GM18519 (cell line): ENCODE measurements at regions not wholly inside any gene's neighbourhood (a gene's known extent, or its start where the extent isn't known, plus 50 kb on each side); places are given as distances from the start of the nearest gene placed in this dataset.
"Not testable (repeated sequence)": the region's sequence is repeated elsewhere in the genome, so short reads cannot be mapped to it uniquely, and the experiment has no call there.

Experiments
- ATAC-seq: cut with Tn5 transposase; IDR thresholded peaks from one replicate; pipeline ENCODE4 v1.9.1; 2021; ENCODE audit warnings: mild to moderate bottlenecking, moderate library complexity; ENCODE audit not compliant: unreplicated experiment, low FRiP score

DNA sequence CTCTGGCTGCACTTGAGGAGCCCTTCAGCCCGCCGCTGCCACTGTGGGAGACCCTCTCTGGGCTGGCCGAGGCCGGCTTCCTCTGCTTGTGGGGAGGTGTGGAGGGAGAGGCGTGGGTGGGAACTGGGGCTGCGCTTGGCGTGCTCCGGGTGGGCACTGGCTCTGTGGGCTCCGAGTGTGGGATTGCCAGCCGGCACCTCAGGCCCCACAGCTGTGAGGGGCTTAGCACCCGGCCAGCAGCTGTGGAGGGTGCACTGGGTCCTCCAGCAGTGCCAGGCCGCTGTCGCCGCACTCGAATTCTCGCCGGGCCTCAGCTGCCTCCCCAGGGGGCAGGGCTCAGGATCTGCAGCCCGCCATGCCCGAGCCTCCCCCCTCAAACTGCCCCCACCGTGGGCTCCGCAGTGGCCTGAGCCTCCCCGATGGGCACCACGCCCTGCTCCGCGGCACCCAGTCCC is 808.0 kb upstream of the SOX11 start:
- no peak for ATAC-seq

DNA sequence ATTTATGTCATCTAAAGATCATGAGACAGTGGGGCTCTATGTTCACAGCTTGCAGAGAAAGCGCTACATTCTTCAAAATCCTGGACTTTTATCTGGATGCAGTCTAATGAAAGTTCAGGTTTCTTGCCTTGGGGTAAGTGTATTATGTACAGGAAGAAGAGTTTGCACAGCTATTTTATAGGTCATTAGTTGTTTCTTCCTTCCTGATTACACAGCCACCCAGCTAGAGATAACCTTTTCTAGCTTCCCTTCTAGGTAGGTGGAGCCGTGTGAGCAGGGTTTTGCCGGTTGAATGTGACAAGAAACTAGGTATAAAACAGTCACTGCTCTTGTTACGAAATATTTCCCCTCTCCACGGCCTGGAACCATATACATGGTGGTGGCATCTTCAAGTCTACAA is 800.8 kb upstream of the SOX11 start:
- no peak for ATAC-seq

DNA sequence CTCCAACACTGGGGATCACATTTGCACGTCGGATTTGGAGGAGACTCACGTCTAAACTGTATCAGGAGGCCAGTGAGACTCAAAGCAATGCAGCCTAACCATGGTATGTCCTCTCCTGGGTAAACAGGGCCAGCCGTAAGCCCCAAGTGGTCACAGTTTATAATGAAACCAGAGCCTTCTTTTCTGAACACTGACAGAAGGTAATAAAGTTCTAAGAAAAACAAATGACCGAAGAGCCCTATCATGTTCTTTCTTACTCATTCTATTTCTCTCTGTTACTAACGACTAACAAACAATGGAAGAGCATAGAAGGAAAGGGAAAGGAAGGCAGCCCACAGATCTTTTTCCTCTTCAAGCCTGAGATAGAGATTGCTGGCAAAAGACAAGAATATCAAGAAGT is 796.8 kb upstream of the SOX11 start:
- ATAC-seq: no peak

DNA sequence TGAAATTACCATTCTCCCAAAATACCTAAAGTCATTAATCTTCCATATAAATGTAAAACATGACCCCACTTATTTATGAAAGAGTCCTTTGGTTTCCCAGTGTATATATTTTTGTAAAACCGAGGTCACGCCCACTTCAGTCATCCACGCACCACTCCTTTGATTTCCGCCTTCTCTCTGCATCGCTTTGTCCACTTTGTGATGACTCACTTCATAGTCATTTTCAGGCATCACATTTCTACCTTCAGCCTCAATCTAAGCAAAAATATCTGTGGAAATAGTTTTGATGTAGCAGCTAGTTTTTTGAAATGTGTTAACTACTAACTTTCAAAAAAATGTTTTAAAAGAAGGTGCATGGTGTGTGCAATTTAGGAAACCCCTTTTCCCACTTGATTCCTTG is 793.5 kb upstream of the SOX11 start:
- ATAC-seq: no peak

DNA sequence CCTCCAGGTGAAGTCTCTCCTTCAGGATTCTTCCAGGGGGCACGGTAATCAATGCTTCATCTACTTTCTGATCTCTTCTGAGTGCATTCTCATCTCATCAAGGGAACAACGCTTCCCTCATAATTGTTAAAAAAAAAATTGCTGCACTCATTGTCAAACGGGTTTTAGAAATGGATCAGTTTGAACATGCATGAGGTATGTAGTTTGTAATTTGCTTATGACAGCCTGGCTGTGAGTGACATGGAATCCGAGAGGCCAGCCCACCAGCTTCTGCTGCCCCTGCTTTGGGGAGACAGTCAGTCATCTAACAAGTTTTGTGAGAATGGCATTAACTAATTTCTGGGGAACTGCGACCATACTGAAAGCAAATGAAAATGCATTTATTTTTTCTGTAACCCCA is 791.9 kb upstream of the SOX11 start:
- ATAC-seq: no peak

DNA sequence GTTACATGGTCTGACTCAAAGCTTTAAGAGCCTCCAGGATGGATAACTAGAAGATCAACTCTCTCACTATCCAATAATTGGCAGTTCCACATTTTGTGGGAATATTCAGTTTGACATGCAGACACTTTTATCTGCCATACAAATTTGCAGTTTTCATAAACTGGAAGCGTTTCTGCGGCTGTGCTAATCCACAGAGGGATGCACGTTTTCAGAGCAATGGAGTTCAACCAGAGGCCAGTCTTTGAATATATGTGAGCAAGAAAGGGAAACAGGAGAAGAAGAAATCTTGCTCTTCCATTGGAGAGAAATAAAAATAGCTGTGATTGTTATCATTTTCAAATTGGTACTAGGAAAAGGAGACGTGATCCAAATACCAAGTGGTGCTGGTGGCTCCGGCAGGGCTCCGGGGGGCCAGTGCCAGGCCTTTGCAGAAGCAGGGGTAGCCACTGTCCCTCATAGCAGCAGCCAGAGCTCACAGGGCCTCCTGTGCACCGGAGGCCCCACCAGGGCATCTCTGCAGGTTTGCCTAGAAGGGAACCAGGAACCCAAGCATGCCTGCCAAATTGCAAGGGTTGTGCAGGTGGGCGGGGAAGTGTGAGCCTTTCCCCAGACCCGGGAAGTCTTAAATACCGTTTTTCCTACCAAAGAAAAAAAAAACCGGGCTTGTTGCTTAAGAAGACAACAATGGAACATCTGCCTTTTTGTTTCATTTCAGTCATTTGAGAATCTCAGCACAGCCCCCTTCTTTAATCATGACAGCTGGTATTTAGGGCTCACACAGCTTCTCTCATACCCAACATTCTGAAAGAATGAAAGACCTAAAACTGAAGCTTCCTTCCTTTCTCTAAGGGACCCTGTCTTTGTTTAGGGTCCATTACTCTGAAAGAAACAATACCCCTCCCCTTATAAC is 791.1 kb upstream of the SOX11 start:
- no peak for ATAC-seq

DNA sequence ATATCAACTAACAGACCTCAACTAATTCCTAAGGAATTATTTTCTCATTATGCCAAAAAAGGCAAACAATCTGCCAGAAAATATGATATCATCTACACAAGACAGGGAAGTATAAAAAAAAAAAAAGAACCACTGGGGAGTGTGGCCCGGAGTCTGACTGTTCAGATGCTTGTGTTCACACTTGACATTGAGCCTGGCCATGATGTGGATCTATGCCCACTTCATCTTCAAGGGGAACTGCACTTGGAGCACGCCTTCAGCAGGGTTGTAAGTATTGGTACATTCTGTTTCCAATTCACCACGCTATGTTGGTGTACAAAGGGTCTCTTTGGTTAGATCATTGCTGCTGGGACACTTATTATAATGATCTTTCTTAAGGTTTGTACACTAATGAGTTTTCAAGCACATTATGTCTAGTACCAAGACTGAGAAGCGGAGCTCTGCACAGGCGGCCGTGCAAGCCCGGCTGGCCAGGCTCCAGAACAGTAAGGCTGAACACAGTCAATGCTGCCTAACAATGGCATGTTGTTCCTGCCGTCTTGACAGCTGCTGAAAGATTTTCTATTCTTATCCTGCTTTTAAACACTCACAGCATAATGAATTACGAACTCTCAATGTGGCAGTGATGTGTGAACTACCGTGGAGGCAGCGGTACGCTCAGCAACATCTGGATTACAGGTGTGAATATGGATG is 788.4 kb upstream of the SOX11 start:
- no peak for ATAC-seq

DNA sequence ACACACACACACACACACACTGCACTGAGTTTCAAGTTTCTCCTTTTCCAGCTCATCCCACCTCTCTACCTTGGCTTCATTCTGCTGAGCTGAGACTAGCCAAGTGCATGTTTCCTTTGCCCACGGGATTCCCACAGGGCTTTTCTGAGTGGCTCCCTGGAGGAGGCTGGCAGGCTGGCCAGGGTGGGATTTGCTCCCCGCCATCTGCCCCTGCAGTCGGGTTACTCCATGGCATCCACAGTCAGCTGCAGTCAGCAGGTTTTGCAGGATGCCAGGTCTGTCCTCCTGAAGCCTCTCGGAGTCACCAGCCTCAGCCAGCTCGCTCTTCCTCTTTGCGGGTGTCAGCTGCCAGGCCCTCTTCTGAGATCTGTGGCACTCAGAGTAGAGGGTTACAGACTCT is 783.7 kb upstream of the SOX11 start:
- ATAC-seq: no peak

DNA sequence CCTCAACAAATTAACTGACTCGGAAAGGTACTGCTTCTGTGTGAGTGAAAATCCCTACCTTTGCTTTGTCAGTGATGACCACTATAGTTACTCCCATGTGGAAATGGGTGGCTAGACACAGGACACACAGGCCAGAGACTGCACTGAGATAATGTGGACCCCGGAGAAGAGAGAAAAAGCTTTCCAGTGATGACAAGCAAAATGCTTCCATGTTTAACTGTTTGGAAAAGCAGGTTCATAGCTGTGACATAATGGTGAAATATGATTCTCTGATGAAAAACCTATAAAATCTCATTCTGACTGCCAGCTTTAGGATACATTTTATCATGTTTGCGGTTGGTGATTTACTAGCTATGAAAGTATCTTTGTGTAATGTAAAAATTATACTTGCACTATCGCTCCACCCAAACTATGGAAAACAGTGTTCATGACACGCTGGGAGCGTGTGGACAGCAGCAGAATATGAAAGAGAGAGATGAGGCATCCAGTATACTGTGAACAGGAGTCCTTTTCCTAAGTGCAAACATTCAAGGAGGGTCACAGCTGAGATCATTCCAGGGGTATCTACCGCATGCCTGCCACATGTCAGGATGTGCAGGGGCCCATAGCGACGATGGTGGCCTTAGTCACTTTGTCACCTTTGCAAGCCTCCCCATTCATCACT is 782.7 kb upstream of the SOX11 start:
- no peak for ATAC-seq

DNA sequence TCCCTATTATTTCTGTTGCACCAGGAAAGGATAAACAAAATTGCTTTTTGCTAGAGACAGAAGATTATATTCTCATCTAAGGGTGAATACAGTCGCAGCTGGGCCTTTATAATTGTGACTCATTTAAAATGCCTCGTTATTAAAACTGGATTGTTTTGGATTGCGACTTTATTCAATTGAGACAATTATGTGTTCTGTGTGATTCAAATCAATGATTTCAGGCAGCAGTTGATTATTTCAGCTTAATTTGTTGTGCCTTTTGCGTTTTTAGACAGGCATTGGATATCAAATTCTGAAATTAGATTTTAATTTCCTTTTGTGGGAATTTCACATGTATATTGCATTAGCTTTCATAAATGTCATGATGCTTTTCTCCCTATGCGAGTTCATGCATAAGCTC is 778.1 kb upstream of the SOX11 start:
- no peak for ATAC-seq

DNA sequence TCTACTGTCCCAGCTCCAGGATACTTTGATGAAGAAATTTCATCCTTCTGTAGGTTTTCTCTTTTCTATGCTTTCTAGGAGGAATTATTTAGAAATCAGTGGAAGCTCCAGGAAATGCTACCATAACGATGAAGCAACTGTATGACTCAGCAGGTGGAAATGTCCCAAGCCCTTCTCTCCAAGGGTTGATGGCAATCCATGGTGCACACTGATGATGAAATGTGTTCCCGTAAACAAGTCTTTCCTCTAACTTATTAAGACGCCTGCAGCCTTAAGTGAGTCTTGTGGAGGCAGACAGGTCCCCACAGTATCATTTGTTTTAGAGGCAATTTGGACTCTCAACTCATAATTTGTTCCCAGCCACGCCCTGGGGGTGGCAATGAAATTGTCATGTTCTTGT is 777.6 kb upstream of the SOX11 start:
- no peak for ATAC-seq

DNA sequence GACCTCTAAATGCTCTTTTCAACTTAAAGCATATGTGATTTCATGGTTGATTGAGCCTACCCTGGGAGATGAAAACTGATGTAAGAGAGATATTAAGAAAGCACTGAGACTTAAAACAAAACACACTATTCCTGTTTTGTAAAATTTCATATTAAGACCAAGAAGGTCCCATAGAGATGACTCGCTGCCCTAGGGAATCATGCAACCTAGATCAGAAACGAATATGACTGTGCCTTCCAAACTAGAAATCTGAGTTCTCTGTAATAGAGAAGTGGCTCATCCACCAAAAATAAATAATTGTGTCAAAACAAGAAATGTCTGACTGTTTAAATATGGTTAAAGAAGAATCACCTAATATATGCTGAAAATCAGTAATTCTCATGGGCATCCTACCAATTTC is 776.8 kb upstream of the SOX11 start:
- no peak for ATAC-seq

DNA sequence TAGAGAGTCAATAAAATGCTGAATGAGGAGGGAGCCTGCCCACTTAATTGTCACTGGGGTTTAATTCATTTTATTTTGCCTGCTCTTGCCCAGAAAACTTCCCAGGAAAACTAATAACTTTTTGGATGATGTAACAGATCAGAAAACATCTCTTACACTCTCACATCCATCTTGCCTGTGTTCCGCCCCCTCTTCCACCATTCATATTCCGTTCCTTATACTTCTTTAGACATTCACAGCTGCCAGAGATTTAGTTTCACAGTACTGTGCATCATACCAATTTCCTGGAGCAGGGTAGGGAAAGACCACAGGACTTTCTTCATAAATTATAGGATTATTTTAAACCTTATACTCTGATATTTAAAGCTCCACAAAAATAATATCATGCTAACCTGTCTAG is 776.1 kb upstream of the SOX11 start:
- ATAC-seq: no peak

DNA sequence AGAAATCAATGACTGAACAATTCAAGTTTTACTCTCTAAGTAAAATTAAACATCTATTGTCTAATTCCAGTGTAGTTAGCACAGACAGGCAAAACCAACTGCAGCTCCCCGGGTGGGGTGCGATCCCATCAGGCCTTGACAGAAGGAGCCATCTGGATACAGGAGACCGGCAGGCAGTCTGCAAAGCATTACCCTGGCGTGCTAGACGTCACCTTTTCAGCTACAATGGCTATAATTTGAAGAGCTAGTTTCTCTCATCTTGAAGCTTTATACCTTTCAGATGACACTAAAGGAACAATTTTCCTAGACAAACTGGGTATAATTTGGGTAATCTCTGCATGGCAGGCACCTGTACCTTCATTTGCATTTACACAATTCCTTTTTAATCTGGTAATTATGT is 761.5 kb upstream of the SOX11 start:
- no peak for ATAC-seq

DNA sequence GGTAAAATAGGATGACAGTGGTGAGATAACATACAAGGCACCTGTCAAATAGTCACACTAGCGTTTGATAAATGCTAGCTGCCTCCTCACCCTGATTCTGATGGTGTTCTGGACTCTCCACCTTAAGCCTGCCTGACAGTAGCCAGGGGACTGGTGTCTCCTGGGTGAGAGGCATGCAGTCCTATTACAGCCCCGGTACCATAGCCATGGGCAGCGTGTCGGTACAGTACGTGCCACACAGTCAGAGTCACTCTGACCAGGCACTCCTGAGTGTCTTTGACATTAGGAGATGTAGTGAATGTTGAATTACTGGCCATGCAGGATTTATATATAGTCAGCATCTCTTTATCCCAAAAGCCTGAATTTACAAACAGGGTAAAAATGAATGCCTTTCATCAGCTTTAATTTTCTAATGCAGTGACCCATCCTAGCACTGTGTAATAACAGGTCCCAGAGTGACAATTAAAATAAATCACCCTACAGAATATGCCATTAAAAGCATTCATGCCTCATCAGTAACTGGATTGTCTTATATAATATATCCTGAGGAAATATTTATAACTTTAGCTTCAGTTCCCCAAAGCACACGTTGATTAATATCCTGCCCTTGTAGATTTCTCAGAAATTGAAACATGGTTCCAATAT is 760.3 kb upstream of the SOX11 start:
- no peak for ATAC-seq

DNA sequence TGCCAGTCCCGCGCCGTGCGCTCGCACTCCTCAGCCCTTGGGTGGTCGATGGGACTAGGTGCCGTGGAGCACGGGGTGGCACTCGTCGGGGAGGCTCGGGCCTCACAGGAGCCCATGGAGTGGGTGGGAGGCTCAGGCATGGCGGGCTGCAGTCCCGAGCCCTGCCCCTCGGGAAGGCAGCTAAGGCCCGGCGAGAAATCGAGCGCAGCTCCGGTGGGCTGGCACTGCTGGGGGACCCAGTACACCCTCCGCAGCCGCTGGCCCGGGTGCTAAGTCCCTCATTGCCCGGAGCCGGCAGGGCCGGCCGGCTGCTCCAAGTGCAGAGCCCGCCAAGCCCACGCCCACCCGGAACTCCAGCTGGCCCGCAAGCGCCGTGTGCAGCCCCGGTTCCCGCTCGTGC is 756.9 kb upstream of the SOX11 start:
- not testable (repeated sequence) for ATAC-seq

DNA sequence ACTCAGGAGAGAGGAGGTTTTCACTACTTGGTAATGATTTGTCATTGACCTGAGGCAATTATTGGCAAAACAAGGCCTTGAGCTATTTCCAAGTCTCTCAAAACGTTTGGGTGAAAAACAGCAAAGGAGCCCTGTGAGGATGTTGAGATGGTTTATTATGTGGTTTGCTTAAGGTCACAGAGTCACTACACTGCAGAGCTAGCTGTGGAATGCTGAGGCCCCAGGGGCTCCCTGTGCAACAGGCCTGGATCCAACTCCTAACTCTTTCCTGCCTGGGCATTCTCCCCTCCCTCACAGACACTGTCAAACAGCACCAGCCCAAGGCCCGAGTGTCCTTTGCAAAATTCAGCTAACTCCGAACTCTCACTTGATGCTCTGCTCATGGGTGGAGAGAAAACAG is 754.6 kb upstream of the SOX11 start:
- ATAC-seq: no peak

DNA sequence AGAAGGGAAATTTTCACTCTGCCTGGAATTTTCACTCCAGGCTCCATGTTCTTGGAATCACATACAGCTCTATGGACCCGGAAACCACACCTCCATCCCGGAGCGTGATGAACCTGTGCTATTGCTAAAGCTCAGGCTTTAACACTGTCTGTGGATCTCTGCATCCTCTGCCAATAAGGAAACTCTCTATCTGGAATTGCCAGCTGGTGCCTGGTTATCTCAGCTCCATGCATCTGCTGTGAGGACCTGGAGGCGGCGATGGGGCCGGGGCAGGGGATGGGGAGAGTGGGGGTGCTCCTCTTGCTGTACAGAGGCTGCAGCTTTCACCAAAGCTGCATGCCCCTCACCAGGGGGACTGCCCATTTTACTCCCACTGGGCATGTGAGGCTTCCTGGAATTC is 754.0 kb upstream of the SOX11 start:
- no peak for ATAC-seq

DNA sequence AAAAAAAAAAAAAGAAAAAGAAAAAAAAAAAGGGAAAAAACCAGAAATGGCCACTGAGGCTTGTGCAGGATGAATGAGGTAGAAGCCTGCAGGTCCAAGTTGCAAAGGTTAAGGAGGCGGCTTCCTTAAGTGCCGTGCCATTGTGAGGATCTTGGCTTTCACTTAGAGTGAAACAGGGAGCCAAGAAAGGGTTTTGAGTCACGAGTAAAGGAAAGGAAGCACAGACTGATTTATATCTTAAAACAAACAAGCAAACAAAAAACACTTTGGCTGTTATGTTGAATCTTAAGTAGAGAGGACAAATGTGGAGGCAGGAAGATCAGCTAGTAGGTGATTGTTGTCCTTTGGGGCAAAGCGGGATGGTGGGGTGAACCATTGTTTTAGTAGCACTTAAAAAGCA is 749.7 kb upstream of the SOX11 start:
- no peak for ATAC-seq

DNA sequence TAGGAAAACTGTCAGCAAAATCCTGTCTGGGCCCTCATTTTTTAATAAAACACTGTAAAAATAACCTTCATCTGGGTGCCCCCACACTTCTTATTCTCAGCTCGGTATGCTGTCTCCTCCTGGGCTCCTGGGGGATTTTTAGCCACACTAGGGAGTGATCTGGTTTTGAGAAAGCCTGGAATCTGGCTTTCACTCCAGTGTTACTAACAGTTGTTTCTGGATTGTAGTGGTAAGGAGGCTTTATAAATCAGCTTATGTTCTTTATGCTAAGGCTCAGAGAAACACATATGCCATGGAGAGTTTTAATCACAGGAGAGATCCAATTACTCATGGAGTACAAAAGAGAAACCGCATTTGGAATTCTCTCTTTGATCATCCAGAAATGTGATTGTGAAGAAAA is 744.3 kb upstream of the SOX11 start:
- no peak for ATAC-seq

DNA sequence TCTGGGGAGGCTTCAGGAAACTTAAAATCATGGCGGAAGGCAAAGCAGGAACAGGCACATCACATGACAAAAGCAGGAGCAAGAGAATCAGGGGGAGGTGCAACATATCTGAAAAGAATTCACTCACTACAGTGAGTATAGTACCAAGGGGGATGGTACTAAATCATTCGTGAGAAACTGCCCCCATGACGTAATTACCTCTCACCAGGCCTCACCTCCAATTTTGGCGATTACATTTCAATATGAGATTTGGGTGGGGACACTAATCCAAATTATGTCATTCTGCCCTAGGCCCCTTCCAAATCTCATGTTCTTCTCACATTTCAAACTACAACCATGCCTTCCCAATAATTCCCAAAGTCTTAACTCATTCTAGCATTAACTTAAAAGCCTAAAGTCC is 740.8 kb upstream of the SOX11 start:
- no peak for ATAC-seq
